K562 (cell line): ENCODE measurements at regions not wholly inside any gene's neighbourhood (a gene's known extent, or its start where the extent isn't known, plus 50 kb on each side); places are given as distances from the start of the nearest gene placed in this dataset.

Source experiments
- ATAC-seq: fragments of 200-7000 bp; cut with Tn5 transposase; 3 replicates; pipeline ENCODE4 v1.9.1; 2020; ENCODE audit warnings: moderate library complexity
- BruUV-seq: library from RNA; stranded (reverse); fragments of 400-500 nt; replicated peaks from 2 replicates; lab custom pipeline; 2021; lab: Mats Ljungman, UMichigan
- CTCF ChIA-PET: fragments of 300-600 bp; formaldehyde crosslinking; extraction: SDS; loops from one replicate; lab custom pipeline; 2021; ENCODE audit warnings: low intra/inter-chr PET ratio; lab: Yijun Ruan, JAX
- POLR2A ChIA-PET: fragments of 300-600, 350-650 bp; sonication (Branson Sonifier 250); formaldehyde crosslinking; extraction: SDS; loops from one replicate; lab custom pipeline; 2021; ENCODE audit warnings: antibody characterized with exemption, inconsistent platforms; lab: Yijun Ruan, JAX
- DNase-seq, 4 experiments: peaks; one replicate each; pipeline versions ENCODE4 v3.0.0 to v3.0.0-alpha.2; 2011 to 2018; ENCODE audit warnings: low spot score in 3 of 4, mixed read lengths in 3 of 4; ENCODE audit errors: extremely low read depth in 1 of 4
- FAIRE-seq: peaks from 2 replicates; lab custom pipeline; 2011; peaks lifted over from hg19 to GRCh38; lab: Jason Lieb, UNC
- H2AFZ ChIP-seq: 2 replicates; pipeline ENCODE4 v1.6.0; 2011; ENCODE audit warnings: low read depth, low read length, control low read depth, inconsistent platforms
- H3K27ac ChIP-seq: fragments of 200-600 bp; 3 replicates; pipeline ENCODE4 v1.8.0; 2011; ENCODE audit warnings: low read depth, mild to moderate bottlenecking, control low read depth, inconsistent platforms, low read length, moderate library complexity, mixed read lengths; ENCODE audit errors: extremely low read depth
- H3K27me3 ChIP-seq, 2 experiments: fragments of 300-600 bp in 1 of 2; 2 replicates in 1 of 2; 3 replicates in 1 of 2; pipeline versions ENCODE4 v1.6.0 to v1.8.0; 2011; ENCODE audit warnings: inconsistent platforms in 2 of 2, low read length in 2 of 2, mild to moderate bottlenecking in 1 of 2, mixed read lengths in 1 of 2, moderate library complexity in 1 of 2; ENCODE audit not compliant: control insufficient read depth in 2 of 2, insufficient read depth in 2 of 2
- H3K36me3 ChIP-seq: fragments of 300-600 bp; 3 replicates; pipeline ENCODE4 v1.8.0; 2011; ENCODE audit warnings: mild to moderate bottlenecking, low read length, inconsistent platforms; ENCODE audit not compliant: control insufficient read depth, insufficient read depth
- H3K4me1 ChIP-seq, 2 experiments: fragments of 200-600 bp in 1 of 2; replicated peaks in 1 of 2; 2 replicates in 1 of 2; 3 replicates in 1 of 2; pipeline versions ENCODE4 v1.5.1 to v1.8.0; 2011; ENCODE audit warnings: inconsistent platforms in 2 of 2, low read length in 2 of 2, mild to moderate bottlenecking in 1 of 2, mixed read lengths in 1 of 2, moderate library complexity in 1 of 2; ENCODE audit not compliant: control insufficient read depth in 2 of 2, insufficient read depth in 2 of 2
- H3K4me2 ChIP-seq: 2 replicates; pipeline ENCODE4 v1.6.1; 2011; ENCODE audit warnings: low read length, control low read depth, inconsistent platforms, mixed read lengths; ENCODE audit not compliant: insufficient read depth
- H3K4me3 ChIP-seq: fragments of 200-600 bp; sonication (generic), shearing (Covaris generic); 2 replicates; pipeline ENCODE4 v1.5.1; 2016; ENCODE audit warnings: control low read depth, inconsistent platforms
- H3K79me2 ChIP-seq: fragments of 200-600 bp; 3 replicates; pipeline ENCODE4 v1.8.0; 2011; ENCODE audit warnings: low read length, inconsistent platforms; ENCODE audit not compliant: control insufficient read depth, insufficient read depth
- H3K9ac ChIP-seq, 2 experiments: 2 replicates each; pipeline versions ENCODE4 v1.6.0 to v1.6.1; 2011; ENCODE audit warnings: low read depth in 2 of 2, low read length in 2 of 2, control low read depth in 1 of 2, inconsistent platforms in 1 of 2, mild to moderate bottlenecking in 1 of 2, mixed read lengths in 1 of 2; ENCODE audit not compliant: insufficient read depth in 1 of 2
- H3K9me1 ChIP-seq: one replicate; pipeline ENCODE4 v1.6.0; 2011; ENCODE audit warnings: inconsistent platforms, mild to moderate bottlenecking, low read length, moderate library complexity; ENCODE audit not compliant: control insufficient read depth, insufficient read depth
- H3K9me3 ChIP-seq: replicated peaks from 2 replicates; pipeline ENCODE4 v1.5.1; 2011; ENCODE audit warnings: low read depth, low read length, inconsistent platforms; ENCODE audit not compliant: control insufficient read depth, insufficient read depth
- H4K20me1 ChIP-seq: replicated peaks from 2 replicates; pipeline ENCODE4 v1.6.1; 2011; ENCODE audit warnings: low read length, inconsistent platforms, mixed read lengths; ENCODE audit not compliant: control insufficient read depth, insufficient read depth
- CBFA2T3 ChIP-seq: fragments of 450-650 bp; IDR thresholded peaks from 2 replicates; pipeline ENCODE4 v1.6.1; 2017
- FOSL1 ChIP-seq: fragments of 200-800 bp; sonication (Bioruptor generic); conservative IDR thresholded peaks from 2 replicates; pipeline ENCODE4 v1.6.1; 2016; ENCODE audit warnings: missing genetic modification characterization, missing compliant biosample characterization
- FOXK2 ChIP-seq, 2 experiments: fragments of 450-650 bp; IDR thresholded peaks in 1 of 2; conservative IDR thresholded peaks in 1 of 2; 2 replicates each; pipeline ENCODE4 v1.6.1; 2016; ENCODE audit warnings: low read depth in 2 of 2, mild to moderate bottlenecking in 1 of 2
- GABPA ChIP-seq: fragments of 200-800 bp; sonication (Bioruptor generic); conservative IDR thresholded peaks from 2 replicates; pipeline ENCODE4 v1.6.1; 2016; ENCODE audit warnings: low read depth, missing genetic modification characterization, missing compliant biosample characterization
- MAFG ChIP-seq: fragments of 450-650 bp; conservative IDR thresholded peaks from 2 replicates; pipeline ENCODE4 v1.6.1; 2016; ENCODE audit warnings: missing genetic modification characterization, missing compliant biosample characterization
- MCM2 ChIP-seq: fragments of 450-650 bp; IDR thresholded peaks from 2 replicates; pipeline ENCODE4 v1.6.1; 2017; ENCODE audit warnings: low read depth, mild to moderate bottlenecking
- SAFB2 ChIP-seq: fragments of 200-400 bp; formaldehyde crosslinking; IDR thresholded peaks from 2 replicates; pipeline ENCODE4 v1.6.1; 2018; ENCODE audit warnings: borderline replicate concordance, low read length, low read depth, moderate library complexity; ENCODE audit not compliant: severe bottlenecking
- TEAD2 ChIP-seq: fragments of 450-650 bp; IDR thresholded peaks from 2 replicates; pipeline ENCODE4 v1.6.1; 2016; ENCODE audit warnings: missing genetic modification characterization, control low read depth, missing compliant biosample characterization
- ZBTB17 ChIP-seq: fragments of 450-650 bp; formaldehyde crosslinking; IDR thresholded peaks from 2 replicates; pipeline ENCODE4 v1.4.0; 2020; ENCODE audit warnings: mild to moderate bottlenecking
- ZNF134 ChIP-seq: fragments of 250-450 bp; sonication (Bioruptor Pico); conservative IDR thresholded peaks from 2 replicates; pipeline ENCODE4 v1.4.0; 2020
- ZNF224 ChIP-seq: sonication (generic); formaldehyde crosslinking; IDR thresholded peaks from 2 replicates; pipeline ENCODE4 v1.8.0; 2022; ENCODE audit warnings: mild to moderate bottlenecking, missing genetic modification reagents
- ZNF311 ChIP-seq: fragments of 250-450 bp; sonication (Bioruptor Pico); IDR thresholded peaks from 2 replicates; pipeline ENCODE4 v1.4.0; 2020; ENCODE audit warnings: mild to moderate bottlenecking, moderate library complexity
- WGBS: fragments of 100-300 bp; shearing (Covaris generic); methylation state at CpG from one replicate; pipeline ENCODE4 v1.1.6; 2016; ENCODE audit warnings: low coverage, mixed read lengths; ENCODE audit not compliant: insufficient coverage; ENCODE audit errors: missing lambda C conversion rate; 5-methylcytosine and 5-hydroxymethylcytosine counted together
- in situ Hi-C: fragments of 300-500 bp; cut with MboI; formaldehyde crosslinking; loops from 4 replicates; pipeline ENCODE4 v1.15.0; 2018; ENCODE audit warnings: inconsistent platforms, mixed read lengths
- intact Hi-C: fragments of 100-400 bp; cut with micrococcal nuclease; formaldehyde crosslinking; loops from 2 replicates; pipeline ENCODE4 v1.14.2; 2022
- TF ChIP-seq, protein P1 (sequence below): fragments of 250-450 bp; sonication (Bioruptor Pico); IDR thresholded peaks from 2 replicates; pipeline ENCODE4 v1.4.0; 2020; ENCODE audit warnings: mild to moderate bottlenecking, moderate library complexity, borderline replicate concordance
- TF ChIP-seq, protein P2 (sequence below), 2 experiments: IDR thresholded peaks in 1 of 2; conservative IDR thresholded peaks in 1 of 2; 2 replicates each; pipeline ENCODE4 v1.6.1; 2016; ENCODE audit warnings: low read depth in 2 of 2, mild to moderate bottlenecking in 1 of 2, missing compliant biosample characterization in 1 of 2, missing genetic modification characterization in 1 of 2, moderate library complexity in 1 of 2
- TF ChIP-seq, protein P3 (sequence below), 3 experiments: fragments of 200-800 bp in 1 of 3; sonication (Bioruptor generic) in 1 of 3; sonication (generic) in 1 of 3; formaldehyde crosslinking in 1 of 3; IDR thresholded peaks; 2 replicates each; pipeline versions ENCODE4 v1.6.1 to v1.8.0; 2016 to 2022; ENCODE audit warnings: mild to moderate bottlenecking in 2 of 3, missing compliant biosample characterization in 2 of 3, missing genetic modification characterization in 2 of 3, missing genetic modification reagents in 1 of 3

DNA sequence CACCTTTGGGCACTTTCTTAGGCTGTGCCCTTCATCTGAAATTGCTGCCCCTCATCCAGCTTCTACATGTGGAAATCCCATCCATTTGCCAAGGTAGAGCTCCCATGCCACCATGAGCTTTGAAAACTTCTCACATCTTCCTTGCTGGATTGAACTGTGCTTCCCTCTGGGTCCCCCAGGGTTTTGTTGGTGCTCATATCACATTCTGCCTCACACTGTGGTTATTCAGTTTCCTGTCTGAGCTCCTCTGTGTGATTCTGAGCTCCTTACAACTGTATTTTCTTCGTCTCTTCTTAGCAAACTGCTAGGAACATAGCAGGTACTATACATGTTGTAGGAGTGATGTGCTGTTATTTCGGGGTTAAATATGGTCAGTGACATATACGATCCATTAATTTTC, 74.9 kb upstream of the KL start:
- TF ChIP-seq, protein P1, sequence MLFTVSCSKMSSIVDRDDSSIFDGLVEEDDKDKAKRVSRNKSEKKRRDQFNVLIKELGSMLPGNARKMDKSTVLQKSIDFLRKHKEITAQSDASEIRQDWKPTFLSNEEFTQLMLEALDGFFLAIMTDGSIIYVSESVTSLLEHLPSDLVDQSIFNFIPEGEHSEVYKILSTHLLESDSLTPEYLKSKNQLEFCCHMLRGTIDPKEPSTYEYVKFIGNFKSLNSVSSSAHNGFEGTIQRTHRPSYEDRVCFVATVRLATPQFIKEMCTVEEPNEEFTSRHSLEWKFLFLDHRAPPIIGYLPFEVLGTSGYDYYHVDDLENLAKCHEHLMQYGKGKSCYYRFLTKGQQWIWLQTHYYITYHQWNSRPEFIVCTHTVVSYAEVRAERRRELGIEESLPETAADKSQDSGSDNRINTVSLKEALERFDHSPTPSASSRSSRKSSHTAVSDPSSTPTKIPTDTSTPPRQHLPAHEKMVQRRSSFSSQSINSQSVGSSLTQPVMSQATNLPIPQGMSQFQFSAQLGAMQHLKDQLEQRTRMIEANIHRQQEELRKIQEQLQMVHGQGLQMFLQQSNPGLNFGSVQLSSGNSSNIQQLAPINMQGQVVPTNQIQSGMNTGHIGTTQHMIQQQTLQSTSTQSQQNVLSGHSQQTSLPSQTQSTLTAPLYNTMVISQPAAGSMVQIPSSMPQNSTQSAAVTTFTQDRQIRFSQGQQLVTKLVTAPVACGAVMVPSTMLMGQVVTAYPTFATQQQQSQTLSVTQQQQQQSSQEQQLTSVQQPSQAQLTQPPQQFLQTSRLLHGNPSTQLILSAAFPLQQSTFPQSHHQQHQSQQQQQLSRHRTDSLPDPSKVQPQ (CRISPR knock-in tag): no peak
- TF ChIP-seq GABPA (tag) (no peak), ZBTB17 (CRISPR knock-in tag) (no peak), ZNF311 (no peak), MCM2 (no peak), ZNF224 (CRISPR knock-in tag) (no peak), SAFB2 (no peak), TEAD2 (tag) (no peak), ZNF134 (no peak), FOSL1 (tag) (no peak), CBFA2T3 (no peak), MAFG (no peak), FOXK2 (conservative IDR thresholded peaks at IDR 0.05 in 1 of 2, IDR thresholded peaks at IDR 0.05 in 1 of 2; ENCODE audit: low read depth in 2 of 2) (no peak)
- TF ChIP-seq, protein P2, sequence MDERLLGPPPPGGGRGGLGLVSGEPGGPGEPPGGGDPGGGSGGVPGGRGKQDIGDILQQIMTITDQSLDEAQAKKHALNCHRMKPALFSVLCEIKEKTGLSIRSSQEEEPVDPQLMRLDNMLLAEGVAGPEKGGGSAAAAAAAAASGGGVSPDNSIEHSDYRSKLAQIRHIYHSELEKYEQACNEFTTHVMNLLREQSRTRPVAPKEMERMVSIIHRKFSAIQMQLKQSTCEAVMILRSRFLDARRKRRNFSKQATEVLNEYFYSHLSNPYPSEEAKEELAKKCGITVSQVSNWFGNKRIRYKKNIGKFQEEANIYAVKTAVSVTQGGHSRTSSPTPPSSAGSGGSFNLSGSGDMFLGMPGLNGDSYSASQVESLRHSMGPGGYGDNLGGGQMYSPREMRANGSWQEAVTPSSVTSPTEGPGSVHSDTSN (CRISPR knock-in tag; IDR thresholded peaks at IDR 0.05; ENCODE audit: low read depth): no peak
- TF ChIP-seq, protein P2 (tag; conservative IDR thresholded peaks at IDR 0.05; ENCODE audit: low read depth): no peak
- TF ChIP-seq, protein P3, sequence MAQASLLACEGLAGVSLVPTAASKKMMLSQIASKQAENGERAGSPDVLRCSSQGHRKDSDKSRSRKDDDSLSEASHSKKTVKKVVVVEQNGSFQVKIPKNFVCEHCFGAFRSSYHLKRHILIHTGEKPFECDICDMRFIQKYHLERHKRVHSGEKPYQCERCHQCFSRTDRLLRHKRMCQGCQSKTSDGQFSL (CRISPR knock-in tag; IDR thresholded peaks at IDR 0.05): no peak
- TF ChIP-seq, protein P3 (tag; IDR thresholded peaks at IDR 0.05): no peak
- no peaks in the 10 kb centered on the region for H3K79me2 ChIP-seq
- H3K9me3 ChIP-seq: no peaks in the 10 kb centered on the region
- FAIRE-seq: no peak
- CTCF ChIA-PET: no interaction called here
- no peak overlapping the region for H3K9ac ChIP-seq
- H3K4me3 ChIP-seq: no peak overlapping the region
- no peak for ATAC-seq
- in situ Hi-C loops (no loop called here), intact Hi-C loops (no loop called here)
- no peak overlapping the region for H2AFZ ChIP-seq
- H3K4me2 ChIP-seq: no peak overlapping the region
- no peaks in the 10 kb centered on the region for H3K9me1 ChIP-seq
- H3K27me3 ChIP-seq: no peaks in the 10 kb centered on the region
- DNase-seq: no peak
- POLR2A ChIA-PET: no interaction called here
- 0% methylated on average over 3 of the region's 3 CpGs for WGBS
- H3K4me1 ChIP-seq: no peaks in the 10 kb centered on the region
- no peak overlapping the region for H3K27ac ChIP-seq
- no peaks in the 10 kb centered on the region for H3K36me3 ChIP-seq
- BruUV-seq: no TSS peak
- no peaks in the 10 kb centered on the region for H4K20me1 ChIP-seq
